Activated CD8-positive, alpha-beta memory T cell treated with anti-CD3 and anti-CD28 coated beads for 24 hours (primary cell): ENCODE measurements at regions not wholly inside any gene's neighbourhood (a gene's known extent, or its start where the extent isn't known, plus 50 kb on each side); places are given as distances from the start of the nearest gene placed in this dataset.
"Not testable (repeated sequence)": the region's sequence is repeated elsewhere in the genome, so short reads cannot be mapped to it uniquely, and the experiment has no call there.

Experiments
- DNase-seq: peaks from one replicate; pipeline ENCODE4 v3.0.0-alpha.2; 2020

DNA sequence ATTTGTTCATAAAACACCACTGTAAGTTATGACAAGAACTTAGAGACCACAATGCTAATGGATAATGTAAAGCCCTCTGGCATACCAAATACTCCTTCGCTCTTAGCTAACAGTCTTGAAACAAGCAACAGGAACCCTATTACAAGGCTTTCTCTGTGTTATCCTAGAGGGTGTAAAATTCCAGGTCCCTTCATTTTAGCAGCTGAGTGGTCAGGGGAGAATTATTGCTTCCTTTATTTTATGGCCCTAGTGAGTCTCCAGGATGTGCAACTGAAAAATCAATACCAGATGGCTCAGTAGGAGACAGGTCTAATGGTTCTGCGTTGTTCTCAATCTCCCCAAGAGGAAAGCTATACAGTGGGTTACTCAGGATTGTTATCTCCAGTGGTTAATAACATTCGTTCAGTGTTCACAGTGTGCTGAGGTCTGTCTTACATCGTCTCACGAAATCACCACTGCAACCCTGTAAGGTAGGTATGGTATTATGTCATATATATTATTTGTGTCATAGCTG, 172.7 kb upstream of the CNOT2 start:
- no peak for DNase-seq

DNA sequence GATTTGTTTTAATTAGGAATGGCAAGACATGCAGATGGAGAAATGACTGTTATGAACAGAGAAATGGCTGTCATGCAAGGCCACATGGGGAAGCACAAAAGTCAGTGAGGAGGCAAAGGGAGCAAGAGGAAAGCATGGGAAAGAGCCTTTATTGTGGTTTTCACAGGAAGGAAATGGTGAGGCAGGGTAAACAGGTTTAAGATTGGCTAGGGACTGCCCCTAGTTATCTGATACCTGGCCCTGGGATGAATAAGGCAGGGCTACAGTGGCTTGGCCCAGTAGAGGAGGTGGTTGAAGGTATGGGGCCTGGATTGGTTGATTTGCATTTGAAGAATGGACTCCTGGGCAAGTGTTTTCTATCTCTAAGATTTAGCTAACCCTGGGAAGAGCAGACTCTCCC, 168.7 kb upstream of the CNOT2 start:
- DNase-seq = no peak

- DNase-seq = no peak
Observed at GRCh38 chr12:70077441-70077840, 165.8 kb upstream of the CNOT2 start.

GRCh38 chr12:70078161-70078560, 165.1 kb upstream of the CNOT2 start:
- DNase-seq = no peak

DNA sequence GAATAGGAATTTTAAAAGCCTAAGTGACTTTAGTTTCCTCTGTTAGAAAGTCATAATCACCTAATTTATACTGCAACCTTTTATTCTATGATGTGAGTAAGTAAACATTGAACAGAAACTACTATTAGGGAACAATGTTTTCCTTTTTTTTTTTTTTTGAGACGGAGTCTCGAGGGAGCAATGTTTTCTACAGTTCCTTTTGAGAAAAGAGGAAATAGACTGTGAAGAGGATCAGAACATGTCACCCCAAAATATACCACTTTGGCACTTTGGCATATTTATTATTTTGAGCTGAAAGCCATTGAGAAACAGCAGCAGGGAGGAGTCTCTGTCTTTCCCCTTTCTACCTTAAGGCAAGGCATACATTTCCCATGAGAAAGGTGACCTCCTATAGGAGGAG, 162.7 kb upstream of the CNOT2 start:
- DNase-seq = no peak

DNA sequence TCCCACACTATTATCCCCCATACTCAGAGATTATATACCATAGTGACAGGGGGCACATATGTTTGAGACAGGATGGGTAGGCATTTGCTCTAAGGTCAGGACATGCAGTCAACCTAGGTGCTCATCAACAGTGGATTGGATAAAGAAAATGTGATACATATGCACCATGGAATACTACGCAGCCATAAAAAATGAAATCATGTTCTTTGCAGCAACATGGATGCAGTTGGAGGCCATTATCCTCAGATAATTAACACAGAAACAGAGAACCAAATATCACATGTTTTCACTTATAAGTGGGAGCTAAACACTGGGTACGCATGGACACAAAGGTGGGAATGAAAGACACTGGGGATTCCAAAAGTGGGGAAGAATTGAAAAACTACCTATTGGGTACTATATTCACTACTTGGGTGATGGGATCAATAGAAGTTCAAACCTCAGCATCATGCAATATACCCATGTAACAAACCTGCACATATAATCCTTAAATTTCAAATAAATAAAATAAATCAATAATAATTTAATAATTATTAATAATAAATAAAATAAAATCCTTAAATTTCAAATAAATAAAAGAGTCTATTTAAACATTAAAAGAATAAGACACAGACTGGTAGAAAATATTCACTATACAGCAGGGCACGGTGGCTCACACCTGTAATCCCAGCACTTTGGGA, 160.1 kb upstream of the CNOT2 start:
- no peak for DNase-seq

DNA sequence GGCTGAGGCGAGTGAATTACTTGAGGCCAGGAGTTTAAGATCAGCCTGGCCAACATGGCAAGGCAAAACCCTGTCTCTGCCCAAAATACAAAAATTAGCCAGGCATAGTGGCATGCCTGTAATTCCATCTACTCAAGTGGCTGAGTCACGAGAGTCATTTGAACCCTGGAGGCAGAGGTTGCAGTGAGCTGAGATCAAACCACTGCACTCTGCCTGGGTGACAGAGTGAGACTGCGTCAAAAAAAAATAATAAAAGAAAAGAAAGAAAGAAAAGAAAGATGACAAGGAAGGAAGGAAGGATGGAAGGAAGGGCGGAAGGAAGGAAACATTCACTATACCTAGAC, 159.6 kb upstream of the CNOT2 start:
- no peak for DNase-seq

GRCh38 chr12:70086372-70086771, 156.9 kb upstream of the CNOT2 start:
- not testable (repeated sequence) for DNase-seq

GRCh38 chr12:70091021-70091521, 152.2 kb upstream of the CNOT2 start:
- no peak for DNase-seq

- DNase-seq = no peak
Observed at GRCh38 chr12:70094467-70094866, 148.8 kb upstream of the CNOT2 start.

DNA sequence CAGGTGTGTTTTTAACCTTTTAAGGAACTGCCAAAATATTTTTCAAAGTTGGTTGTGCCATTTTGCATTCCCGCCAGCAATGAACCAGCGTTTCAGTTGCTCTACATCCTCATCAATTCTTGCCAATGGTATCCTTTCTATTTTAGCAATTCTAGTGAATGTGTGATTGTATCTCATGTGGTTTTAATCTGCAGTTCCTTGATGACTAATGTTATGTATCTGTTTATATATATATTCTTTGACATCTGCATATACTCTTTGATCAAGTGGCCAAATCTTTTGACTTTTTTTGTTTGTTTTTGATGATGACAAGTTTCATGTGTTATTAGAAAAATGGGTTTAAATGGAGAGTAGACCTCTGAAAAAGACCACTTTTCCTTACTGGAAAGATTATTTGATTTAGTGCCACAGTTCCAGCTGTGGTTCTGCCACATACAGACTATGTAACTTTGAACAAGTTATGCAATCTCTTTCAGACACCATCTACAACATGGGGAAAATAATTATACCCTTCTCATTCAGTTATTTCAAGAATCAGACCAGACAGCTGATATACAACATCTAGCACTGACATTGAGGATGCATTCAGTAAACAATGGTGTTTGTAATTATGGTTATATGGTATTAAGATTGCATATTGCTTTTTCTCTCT, 146.3 kb upstream of the CNOT2 start:
- no peak for DNase-seq

DNA sequence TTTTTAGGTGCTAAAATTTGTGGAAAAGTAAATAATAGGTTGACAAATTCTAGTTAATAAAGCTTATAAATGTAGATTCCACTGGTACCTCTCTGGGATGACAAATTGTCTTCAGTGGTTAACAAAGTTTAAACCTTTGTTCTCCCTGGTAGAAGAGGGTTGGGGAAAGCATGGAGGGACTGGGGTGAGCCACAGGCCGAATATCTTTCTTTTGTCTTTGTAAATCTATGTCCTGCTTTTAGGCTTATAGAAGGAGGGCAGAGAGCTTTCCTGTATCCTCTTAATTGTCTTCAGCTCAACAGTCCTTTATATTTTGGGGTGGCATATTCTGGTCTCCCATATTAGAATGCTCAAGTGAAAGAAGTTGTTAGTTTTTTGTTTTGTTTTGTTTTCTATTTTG, 142.2 kb upstream of the CNOT2 start:
- no peak for DNase-seq

GRCh38 chr12:70106347-70106746, 136.9 kb upstream of the CNOT2 start:
- DNase-seq = no peak

- no peak for DNase-seq
Observed at GRCh38 chr12:70110085-70110484, 133.1 kb upstream of the CNOT2 start.

GRCh38 chr12:70117670-70118069, 125.6 kb upstream of the CNOT2 start:
- DNase-seq = no peak

DNA sequence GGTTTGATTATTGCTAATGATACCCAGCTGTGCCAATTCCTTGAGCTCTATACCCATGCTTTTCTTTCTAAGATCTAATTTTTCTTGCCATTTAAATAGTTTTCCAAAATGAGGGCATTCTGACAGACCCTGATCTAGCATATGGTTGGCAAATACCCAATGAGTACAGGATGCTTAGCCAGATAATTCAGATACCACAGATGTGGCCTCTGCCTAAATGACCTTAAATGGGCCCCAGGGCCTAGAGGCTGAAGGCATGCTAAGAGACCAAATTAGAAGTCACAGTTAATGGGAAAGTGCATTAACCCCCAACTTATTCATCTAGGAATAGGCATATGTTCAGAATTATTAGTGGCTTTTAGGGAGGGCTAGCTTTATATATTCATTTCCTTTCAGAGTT, 122.3 kb upstream of the CNOT2 start:
- DNase-seq = no peak

- no peak for DNase-seq
Observed at GRCh38 chr12:70121562-70121961, 121.7 kb upstream of the CNOT2 start.

GRCh38 chr12:70122804-70123203, 120.4 kb upstream of the CNOT2 start:
- no peak for DNase-seq

DNA sequence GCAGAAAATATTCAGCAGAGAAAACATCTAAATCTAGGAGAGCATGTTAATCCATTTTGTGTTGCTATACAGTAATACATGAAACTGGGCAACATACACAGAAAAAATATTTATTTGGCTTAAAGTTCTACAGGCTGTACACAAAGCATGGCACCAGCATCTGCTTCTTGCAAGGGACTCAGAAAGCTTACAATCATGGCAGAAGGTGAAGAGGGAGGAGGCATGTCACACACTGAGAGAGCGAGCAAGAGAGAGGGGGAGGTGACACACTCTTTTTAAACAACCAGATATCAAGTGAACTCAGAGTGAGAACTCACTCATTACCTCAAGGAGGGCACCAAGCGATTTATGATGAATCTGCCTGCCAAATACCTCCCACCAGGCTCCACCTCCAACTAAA, 94.2 kb upstream of the CNOT2 start:
- no peak for DNase-seq

GRCh38 chr12:70149665-70150064, 93.6 kb upstream of the CNOT2 start:
- no peak for DNase-seq

GRCh38 chr12:70150230-70150629, 93.0 kb upstream of the CNOT2 start:
- no peak for DNase-seq

GRCh38 chr12:70151993-70152392, 91.2 kb upstream of the CNOT2 start:
- DNase-seq = no peak

DNA sequence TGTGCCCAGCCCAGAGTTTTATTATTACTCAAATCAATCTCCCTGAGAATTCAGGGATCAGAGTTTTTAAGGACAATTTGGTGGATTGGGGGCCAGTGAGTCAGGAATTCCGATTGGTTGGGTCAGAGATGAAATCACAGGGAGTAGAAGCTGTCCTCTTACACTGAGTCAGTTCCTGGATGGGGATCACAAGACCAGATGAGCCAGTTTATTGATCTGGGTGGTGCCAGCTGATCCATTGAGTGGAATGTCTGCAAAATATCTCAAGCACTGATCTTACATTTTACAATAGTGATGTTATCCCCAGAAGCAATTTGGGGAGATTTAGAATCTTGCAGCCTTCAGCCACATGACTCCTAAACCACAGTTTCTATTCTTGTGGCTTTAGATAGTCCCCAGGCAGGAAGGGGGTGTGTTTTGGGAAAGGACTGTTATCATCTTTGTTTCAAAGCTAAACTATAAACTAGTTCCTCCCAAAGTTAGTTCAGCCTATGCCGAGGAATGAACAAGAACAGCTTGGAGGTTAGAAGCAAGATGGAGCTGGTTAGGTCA, 89.1 kb upstream of the CNOT2 start:
- no peak for DNase-seq

DNA sequence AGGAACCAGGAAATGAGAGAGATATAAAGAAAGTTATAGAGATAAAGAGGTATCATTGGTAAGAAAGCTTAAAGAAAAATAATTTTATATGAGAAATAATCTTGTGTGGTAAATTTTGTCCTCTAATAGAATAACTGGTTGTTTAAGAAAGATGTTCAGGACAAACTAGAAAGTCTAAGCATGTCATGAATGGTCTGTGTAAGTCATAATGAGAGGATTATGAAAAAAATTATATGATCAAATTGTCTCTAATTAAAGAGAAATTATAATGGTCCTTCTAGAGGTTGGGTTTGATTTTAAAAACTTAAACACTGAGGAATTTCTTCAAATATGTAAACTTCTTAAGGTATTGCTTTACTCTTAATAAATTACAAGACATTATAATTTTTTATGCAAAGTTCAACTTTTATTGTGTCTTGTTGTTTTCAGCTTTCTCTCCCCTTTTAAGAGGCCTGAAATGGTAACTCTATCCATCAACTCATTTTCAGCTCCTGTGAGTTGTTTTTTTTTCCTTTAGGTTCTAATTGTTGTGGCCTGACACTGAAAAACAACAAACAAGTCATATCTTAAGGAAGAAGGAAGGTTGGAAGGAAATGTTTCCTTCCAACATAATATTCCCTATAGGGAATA, 88.2 kb upstream of the CNOT2 start:
- no peak for DNase-seq
